ENCODE measurements at regions not wholly inside any gene's neighbourhood (a gene's known extent, or its start where the extent isn't known, plus 50 kb on each side); places are given as distances from the start of the nearest gene placed in this dataset.

- no peak for TF ChIP-seq CTCF (IDR thresholded peaks at IDR 0.05; ENCODE audit: insufficient read depth, low read length, poor library complexity, severe bottlenecking)
- no peak for TF ChIP-seq EZH2phosphoT487 (conservative IDR thresholded peaks at IDR 0.05; ENCODE audit: low read length)
Observed at GRCh38 chrX:7264399-7264798, 116.4 kb upstream of the PUDP start.

Data from SU-DHL-6 (cell line).